Right lobe of liver (tissue), 6 donors: ENCODE measurements at regions not wholly inside any gene's neighbourhood (a gene's known extent, or its start where the extent isn't known, plus 50 kb on each side); places are given as distances from the start of the nearest gene placed in this dataset.

Experiments
- ATAC-seq, 4 donors: fragments of 200-7000 bp; cut with Tn5 transposase; one replicate each; pipeline ENCODE4 v1.9.1; 2020; ENCODE audit warnings: mild to moderate bottlenecking in 4 of 4, moderate library complexity in 4 of 4
- DNase-seq, 3 donors: peaks; one replicate each; pipeline ENCODE4 v3.0.0-alpha.2; 2020
- H3K27ac ChIP-seq, 3 donors: fragments of 200-600 bp; one replicate each; pipeline ENCODE4 v1.8.0; 2022
- H3K27me3 ChIP-seq, 2 donors: fragments of 200-600 bp; one replicate each; pipeline ENCODE4 v1.8.0; 2022
- H3K36me3 ChIP-seq, 4 donors: fragments of 200-600 bp; sonication (generic) in 1 of 4; one replicate each; pipeline versions ENCODE4 v1.5.1 to v1.8.0; 2017 to 2022; ENCODE audit warnings: control low read depth in 1 of 4
- H3K4me1 ChIP-seq, 4 donors: fragments of 200-600 bp; sonication (generic) in 1 of 4; one replicate each; pipeline versions ENCODE4 v1.5.1 to v1.8.0; 2017 to 2022; ENCODE audit warnings: control low read depth in 1 of 4
- H3K4me3 ChIP-seq, 3 donors: fragments of 200-600 bp; one replicate each; pipeline ENCODE4 v1.8.0; 2022
- H3K9me3 ChIP-seq, 4 donors: fragments of 200-600 bp; sonication (generic) in 1 of 4; one replicate each; pipeline versions ENCODE4 v1.5.1 to v1.8.0; 2017 to 2022; ENCODE audit warnings: control low read depth in 1 of 4
- POLR2A ChIP-seq: fragments of 450-650 bp; IDR thresholded peaks from one replicate; pipeline ENCODE4 v1.6.1; 2017; ENCODE audit warnings: antibody characterized with exemption, mild to moderate bottlenecking
- WGBS: methylation state at CpG from one replicate; pipeline ENCODE4 v1.1.6; 2018; ENCODE audit warnings: low coverage, low lambda C conversion rate; ENCODE audit not compliant: insufficient coverage; ENCODE audit errors: missing lambda C conversion rate; 5-methylcytosine and 5-hydroxymethylcytosine counted together
- intact Hi-C, 2 donors: fragments of 100-400 bp; cut with DNase I; formaldehyde crosslinking; loops; one replicate each; pipeline versions ENCODE4 v1.11.2 to v1.14.1; 2022
- TF ChIP-seq, protein P1 (sequence below), 4 donors: fragments of 200-600 bp in 3 of 4; fragments of 450-650 bp in 1 of 4; IDR thresholded peaks; one replicate each; pipeline versions ENCODE4 v1.5.1 to v1.8.0; 2016 to 2022; ENCODE audit warnings: antibody characterized with exemption in 4 of 4, mild to moderate bottlenecking in 2 of 4
- donor health status: DM: no; HTN: yes; CAD: no.
- donor health status: DM: no; HTN: no; CAD: no.
- donor health status: DM: no; HTN: no; CAD: no.
- donor health status: DM: no; HTN: yes; CAD: no.
- donor health status: DM: no; HTN: yes; CAD: no.

DNA sequence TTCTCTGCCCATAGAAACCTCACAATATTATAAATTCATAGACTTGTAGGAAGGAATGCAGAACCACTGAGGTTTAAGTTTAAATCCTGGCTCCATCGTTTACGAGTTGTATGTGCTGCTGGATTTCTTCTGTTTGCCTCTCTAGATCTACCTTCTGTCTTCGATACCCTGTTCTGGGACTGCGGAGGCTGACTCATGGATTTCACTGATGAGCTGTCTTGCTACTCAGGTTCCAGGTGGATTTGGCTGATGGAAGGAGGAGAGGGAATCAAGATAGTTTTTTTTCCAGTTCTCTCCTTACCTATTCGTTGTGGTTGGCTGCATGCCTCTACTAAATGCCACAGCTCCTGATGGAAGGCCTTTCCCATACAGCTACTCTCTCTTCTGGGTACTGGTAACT, 375.8 kb downstream of the REEP3 start:
- Histone ChIP-seq H3K9me3 (no peaks in the 10 kb centered on the region), H3K27me3 (no peaks in the 10 kb centered on the region), H3K4me3 (no peak overlapping the region), H3K4me1 (no peaks in the 10 kb centered on the region), H3K36me3 (no peaks in the 10 kb centered on the region), H3K27ac (no peak overlapping the region)
- no peak for ATAC-seq
- TF ChIP-seq, protein P1, sequence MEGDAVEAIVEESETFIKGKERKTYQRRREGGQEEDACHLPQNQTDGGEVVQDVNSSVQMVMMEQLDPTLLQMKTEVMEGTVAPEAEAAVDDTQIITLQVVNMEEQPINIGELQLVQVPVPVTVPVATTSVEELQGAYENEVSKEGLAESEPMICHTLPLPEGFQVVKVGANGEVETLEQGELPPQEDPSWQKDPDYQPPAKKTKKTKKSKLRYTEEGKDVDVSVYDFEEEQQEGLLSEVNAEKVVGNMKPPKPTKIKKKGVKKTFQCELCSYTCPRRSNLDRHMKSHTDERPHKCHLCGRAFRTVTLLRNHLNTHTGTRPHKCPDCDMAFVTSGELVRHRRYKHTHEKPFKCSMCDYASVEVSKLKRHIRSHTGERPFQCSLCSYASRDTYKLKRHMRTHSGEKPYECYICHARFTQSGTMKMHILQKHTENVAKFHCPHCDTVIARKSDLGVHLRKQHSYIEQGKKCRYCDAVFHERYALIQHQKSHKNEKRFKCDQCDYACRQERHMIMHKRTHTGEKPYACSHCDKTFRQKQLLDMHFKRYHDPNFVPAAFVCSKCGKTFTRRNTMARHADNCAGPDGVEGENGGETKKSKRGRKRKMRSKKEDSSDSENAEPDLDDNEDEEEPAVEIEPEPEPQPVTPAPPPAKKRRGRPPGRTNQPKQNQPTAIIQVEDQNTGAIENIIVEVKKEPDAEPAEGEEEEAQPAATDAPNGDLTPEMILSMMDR (IDR thresholded peaks at IDR 0.05): no peak
- TF ChIP-seq POLR2A: no peak
- intact Hi-C loops: no loop called here
- no peak for DNase-seq
- WGBS: 70% methylated on average over 5 of the region's 5 CpGs

DNA sequence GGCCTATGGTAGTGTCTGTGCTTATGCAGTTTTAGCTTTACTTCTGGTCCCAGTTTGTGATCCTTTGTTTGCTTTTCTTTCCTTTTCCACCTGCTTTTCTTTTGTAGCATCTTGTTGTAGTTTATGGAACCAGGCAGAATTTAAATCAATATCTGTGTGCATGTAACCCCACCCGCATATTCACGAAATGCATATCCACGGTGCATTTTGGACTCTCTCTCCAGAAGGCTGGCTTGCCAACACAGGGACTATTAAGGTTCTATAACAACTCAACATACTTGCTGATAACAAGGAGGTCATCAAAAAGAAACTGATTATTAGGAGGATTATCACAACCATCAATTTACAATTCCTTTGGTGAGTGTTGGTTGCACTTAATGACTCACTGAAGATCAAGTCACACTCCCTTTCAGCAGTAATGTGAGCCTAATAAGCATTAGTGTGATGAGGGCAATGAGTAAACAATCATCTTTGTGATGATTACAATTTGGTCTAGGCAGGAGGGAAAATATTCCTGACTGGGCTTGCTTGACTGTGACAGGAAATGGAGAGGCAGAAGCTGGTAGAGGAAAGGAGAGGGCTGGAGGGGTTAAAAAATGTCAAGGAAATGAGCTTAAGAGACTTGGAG, 378.6 kb downstream of the REEP3 start:
- H3K27me3 ChIP-seq: no peaks in the 10 kb centered on the region
- H3K9me3 ChIP-seq: no peaks in the 10 kb centered on the region
- TF ChIP-seq POLR2A: no peak
- TF ChIP-seq, protein P1 (IDR thresholded peaks at IDR 0.05): no peak
- intact Hi-C loops: no loop called here
- H3K27ac ChIP-seq: no peak overlapping the region
- H3K4me3 ChIP-seq: no peak overlapping the region
- no peaks in the 10 kb centered on the region for H3K36me3 ChIP-seq
- ATAC-seq (no peak), DNase-seq (no peak)
- H3K4me1 ChIP-seq: no peaks in the 10 kb centered on the region
- 100% methylated on average over 3 of the region's 3 CpGs for WGBS

DNA sequence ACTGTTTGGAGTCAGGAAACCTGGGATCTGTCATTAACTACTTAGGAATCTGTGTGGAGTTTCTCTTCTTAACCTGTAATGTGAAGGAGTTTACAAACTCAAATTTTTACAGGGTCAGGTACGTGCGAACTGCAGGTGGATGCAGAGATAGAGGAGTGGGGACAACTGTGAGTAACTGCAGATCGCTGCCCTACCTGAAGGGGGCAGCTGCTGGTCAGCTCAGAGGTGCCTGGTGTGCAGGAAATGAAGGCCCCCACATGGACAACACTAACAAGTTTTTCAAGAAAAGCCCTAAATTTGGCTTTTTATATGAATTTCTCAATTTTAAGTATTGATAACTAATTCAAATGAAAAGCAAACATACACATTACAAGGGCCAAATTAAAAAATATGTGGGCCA, 380.0 kb downstream of the REEP3 start:
- Histone ChIP-seq H3K27ac (no peak overlapping the region), H3K36me3 (no peaks in the 10 kb centered on the region), H3K4me1 (no peaks in the 10 kb centered on the region), H3K4me3 (no peak overlapping the region), H3K27me3 (no peaks in the 10 kb centered on the region), H3K9me3 (no peaks in the 10 kb centered on the region)
- 67% methylated on average over 3 of the region's 3 CpGs for WGBS
- no peak for DNase-seq
- TF ChIP-seq POLR2A: no peak
- TF ChIP-seq, protein P1 (IDR thresholded peaks at IDR 0.05): peak in 3 of 4 donors; percentile 12 to 31 (median 19)
- intact Hi-C loops: no loop called here
- ATAC-seq: no peak

DNA sequence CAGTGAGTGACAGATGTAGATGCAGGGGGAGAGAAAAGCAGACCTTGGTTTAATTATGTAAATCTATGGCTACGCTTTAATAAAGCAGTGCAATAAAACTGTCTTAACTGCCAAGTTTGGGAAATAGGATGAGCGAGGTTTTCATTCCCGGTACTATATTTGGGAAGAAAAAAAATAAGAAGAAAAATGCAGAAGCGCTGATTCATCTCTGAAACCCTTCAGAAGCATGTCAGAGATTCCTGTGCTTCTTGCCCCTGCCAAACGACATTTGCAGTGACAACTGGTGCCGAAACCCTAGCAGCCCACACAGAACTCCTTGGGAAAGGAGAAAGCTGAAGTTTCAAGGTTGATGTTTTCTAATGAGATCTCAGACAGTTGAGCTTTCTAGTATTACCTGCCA, 380.7 kb downstream of the REEP3 start:
- Histone ChIP-seq H3K9me3 (no peaks in the 10 kb centered on the region), H3K36me3 (no peaks in the 10 kb centered on the region), H3K4me3 (no peak overlapping the region), H3K4me1 (no peaks in the 10 kb centered on the region), H3K27me3 (no peaks in the 10 kb centered on the region), H3K27ac (no peak overlapping the region)
- no peak for TF ChIP-seq POLR2A
- ATAC-seq (no peak), DNase-seq (no peak)
- 78% methylated on average over 4 of the region's 6 CpGs for WGBS
- intact Hi-C loops: no loop called here

DNA sequence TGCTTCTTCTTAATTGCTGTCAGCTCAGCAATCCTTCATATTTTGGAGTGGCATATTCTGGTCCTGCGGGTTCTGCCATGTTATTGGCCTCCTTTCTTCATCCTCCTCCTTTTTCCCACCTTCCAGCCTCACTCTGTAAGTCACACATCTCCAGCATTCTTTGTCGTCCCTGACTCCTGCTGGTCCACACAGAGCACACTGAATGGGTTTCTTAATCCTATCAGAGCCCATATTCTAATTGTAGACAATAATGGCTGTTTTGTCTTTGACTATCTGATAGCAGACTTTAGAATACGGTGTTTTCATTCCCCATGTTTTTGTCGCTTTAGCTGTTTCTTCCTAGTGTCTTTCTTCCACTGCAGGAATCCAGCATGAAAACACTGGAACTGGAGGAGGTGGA, 389.6 kb downstream of the REEP3 start:
- DNase-seq (no peak), ATAC-seq (no peak)
- Histone ChIP-seq H3K27ac (no peak overlapping the region), H3K36me3 (no peaks in the 10 kb centered on the region), H3K4me1 (no peaks in the 10 kb centered on the region), H3K4me3 (no peak overlapping the region), H3K9me3 (no peaks in the 10 kb centered on the region), H3K27me3 (no peaks in the 10 kb centered on the region)
- TF ChIP-seq POLR2A: no peak
- TF ChIP-seq, protein P1 (IDR thresholded peaks at IDR 0.05): no peak
- intact Hi-C loops: no loop called here
- 21% methylated on average over 4 of the region's 4 CpGs for WGBS
